ENCODE measurements at regions not wholly inside any gene's neighbourhood (a gene's known extent, or its start where the extent isn't known, plus 50 kb on each side); places are given as distances from the start of the nearest gene placed in this dataset.

GRCh38 chr7:86939197-86939814 lies 120.1 kb downstream of the ELAPOR2 start:
- TF ChIP-seq CTCF (IDR thresholded peaks at IDR 0.05), result peak; percentile 64; the same call in 1 of the 2 replicates
- no peak for TF ChIP-seq POLR2AphosphoS5 (IDR thresholded peaks at IDR 0.05; ENCODE audit: low read depth, low read length)

All from Panc1 (cell line).